Suprapubic skin (tissue), 3 donors: ENCODE measurements at regions not wholly inside any gene's neighbourhood (a gene's known extent, or its start where the extent isn't known, plus 50 kb on each side); places are given as distances from the start of the nearest gene placed in this dataset.

Experiments
- EP300 ChIP-seq: sonication (generic); formaldehyde crosslinking; IDR thresholded peaks from one replicate; pipeline ENCODE4 v1.6.1; 2017; ENCODE audit warnings: antibody characterized with exemption
- POLR2A ChIP-seq, 2 donors: fragments of 450-650 bp; IDR thresholded peaks; one replicate each; pipeline ENCODE4 v1.6.1; 2017; ENCODE audit warnings: antibody characterized with exemption in 2 of 2, mild to moderate bottlenecking in 2 of 2, moderate library complexity in 2 of 2
- TF ChIP-seq, protein P1 (sequence below), 2 donors: fragments of 200-600 bp in 1 of 2; fragments of 450-650 bp in 1 of 2; sonication (generic) in 1 of 2; IDR thresholded peaks; one replicate each; pipeline ENCODE4 v1.5.1; 2016 to 2019; ENCODE audit warnings: antibody characterized with exemption in 2 of 2, mild to moderate bottlenecking in 1 of 2, moderate library complexity in 1 of 2

- TF ChIP-seq POLR2A (IDR thresholded peaks at IDR 0.05) (no peak), EP300 (no peak)
- TF ChIP-seq, protein P1, sequence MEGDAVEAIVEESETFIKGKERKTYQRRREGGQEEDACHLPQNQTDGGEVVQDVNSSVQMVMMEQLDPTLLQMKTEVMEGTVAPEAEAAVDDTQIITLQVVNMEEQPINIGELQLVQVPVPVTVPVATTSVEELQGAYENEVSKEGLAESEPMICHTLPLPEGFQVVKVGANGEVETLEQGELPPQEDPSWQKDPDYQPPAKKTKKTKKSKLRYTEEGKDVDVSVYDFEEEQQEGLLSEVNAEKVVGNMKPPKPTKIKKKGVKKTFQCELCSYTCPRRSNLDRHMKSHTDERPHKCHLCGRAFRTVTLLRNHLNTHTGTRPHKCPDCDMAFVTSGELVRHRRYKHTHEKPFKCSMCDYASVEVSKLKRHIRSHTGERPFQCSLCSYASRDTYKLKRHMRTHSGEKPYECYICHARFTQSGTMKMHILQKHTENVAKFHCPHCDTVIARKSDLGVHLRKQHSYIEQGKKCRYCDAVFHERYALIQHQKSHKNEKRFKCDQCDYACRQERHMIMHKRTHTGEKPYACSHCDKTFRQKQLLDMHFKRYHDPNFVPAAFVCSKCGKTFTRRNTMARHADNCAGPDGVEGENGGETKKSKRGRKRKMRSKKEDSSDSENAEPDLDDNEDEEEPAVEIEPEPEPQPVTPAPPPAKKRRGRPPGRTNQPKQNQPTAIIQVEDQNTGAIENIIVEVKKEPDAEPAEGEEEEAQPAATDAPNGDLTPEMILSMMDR (IDR thresholded peaks at IDR 0.05) = no peak
Measured at GRCh38 chr10:130459851-130460490, 323.8 kb downstream of the GLRX3 start.
